ENCODE measurements at regions not wholly inside any gene's neighbourhood (a gene's known extent, or its start where the extent isn't known, plus 50 kb on each side); places are given as distances from the start of the nearest gene placed in this dataset.

GRCh38 chr2:59093571-59093970 lies 852.4 kb upstream of the FANCL start:
- no peak for TF ChIP-seq CTCF (IDR thresholded peaks at IDR 0.05; ENCODE audit: insufficient read depth, low read depth, low read length)
- Histone ChIP-seq H3K27me3 (ENCODE audit: control insufficient read depth, insufficient read depth, low read length) (no peaks in the 10 kb centered on the region), H3K4me3 (ENCODE audit: low read depth, low read length) (no peak overlapping the region), H3K36me3 (ENCODE audit: control insufficient read depth, insufficient read depth, low read length) (no peaks in the 10 kb centered on the region)
- no peak for DNase-seq (ENCODE audit: low read depth)
- ChIA-PET POLR2A (no interaction called here), CTCF (no interaction called here)

GRCh38 chr2:59084326-59084725 lies 843.2 kb upstream of the FANCL start:
- CTCF ChIA-PET = no interaction called here
- POLR2A ChIA-PET = no interaction called here
- no peak for TF ChIP-seq CTCF (IDR thresholded peaks at IDR 0.05; ENCODE audit: insufficient read depth, low read depth, low read length)
- Histone ChIP-seq H3K36me3 (ENCODE audit: control insufficient read depth, insufficient read depth, low read length) (no peaks in the 10 kb centered on the region), H3K27me3 (ENCODE audit: control insufficient read depth, insufficient read depth, low read length) (no peaks in the 10 kb centered on the region), H3K4me3 (ENCODE audit: low read depth, low read length) (no peak overlapping the region)
- DNase-seq (ENCODE audit: low read depth) = no peak

- POLR2A ChIA-PET = no interaction called here
- CTCF ChIA-PET = interaction anchor here (1.4 kb wide), 1 partner anchor 23 kb away, joined by 3 read pairs; no protein-coding TSS in a partner anchor
Observed at GRCh38 chr2:59083075-59083828, 842.1 kb upstream of the FANCL start.

GRCh38 chr2:59082657-59083056 lies 841.5 kb upstream of the FANCL start:
- Histone ChIP-seq H3K27me3 (ENCODE audit: control insufficient read depth, insufficient read depth, low read length) (no peaks in the 10 kb centered on the region), H3K4me3 (ENCODE audit: low read depth, low read length) (no peak overlapping the region), H3K36me3 (ENCODE audit: control insufficient read depth, insufficient read depth, low read length) (no peaks in the 10 kb centered on the region)
- CTCF ChIA-PET = interaction anchor here (1.4 kb wide), 1 partner anchor 23 kb away, joined by 3 read pairs; no protein-coding TSS in a partner anchor
- no peak for TF ChIP-seq CTCF (IDR thresholded peaks at IDR 0.05; ENCODE audit: insufficient read depth, low read depth, low read length)
- DNase-seq (ENCODE audit: low read depth) = no peak
- POLR2A ChIA-PET = no interaction called here

More at GRCh38 chr2:59083075-59083828, 842.1 kb upstream of the FANCL start:
- H3K4me3 ChIP-seq (ENCODE audit: low read depth, low read length) = no peak overlapping the region
- no peaks in the 10 kb centered on the region for H3K27me3 ChIP-seq (ENCODE audit: control insufficient read depth, insufficient read depth, low read length)
- TF ChIP-seq CTCF (IDR thresholded peaks at IDR 0.05; ENCODE audit: insufficient read depth, low read depth, low read length) = no peak
- DNase-seq (ENCODE audit: low read depth) = no peak
- H3K36me3 ChIP-seq (ENCODE audit: control insufficient read depth, insufficient read depth, low read length) = no peaks in the 10 kb centered on the region

GRCh38 chr2:59080451-59081181 lies 839.5 kb upstream of the FANCL start:
- no peak for TF ChIP-seq CTCF (IDR thresholded peaks at IDR 0.05; ENCODE audit: insufficient read depth, low read depth, low read length)
- Histone ChIP-seq H3K27me3 (ENCODE audit: control insufficient read depth, insufficient read depth, low read length) (no peaks in the 10 kb centered on the region), H3K4me3 (ENCODE audit: low read depth, low read length) (no peak overlapping the region), H3K36me3 (ENCODE audit: control insufficient read depth, insufficient read depth, low read length) (no peaks in the 10 kb centered on the region)
- POLR2A ChIA-PET = no interaction called here
- CTCF ChIA-PET = no interaction called here
- DNase-seq (ENCODE audit: low read depth) = no peak
